Adrenal gland (tissue), 5 donors: ENCODE measurements at regions not wholly inside any gene's neighbourhood (a gene's known extent, or its start where the extent isn't known, plus 50 kb on each side); places are given as distances from the start of the nearest gene placed in this dataset.

Source experiments
- POLR2A ChIP-seq, 2 donors: fragments of 450-650 bp; IDR thresholded peaks; one replicate each; pipeline ENCODE4 v1.6.1; 2017; ENCODE audit warnings: antibody characterized with exemption in 2 of 2, mild to moderate bottlenecking in 2 of 2, moderate library complexity in 1 of 2
- TF ChIP-seq, protein P1 (sequence below), 6 experiments: fragments of 450-650 bp in 4 of 6; fragments of 200-600 bp in 2 of 6; sonication (generic) in 1 of 6; IDR thresholded peaks; 1 replicate in 5 of 6; 2 replicates in 1 of 6; pipeline versions ENCODE4 v1.5.1 to v1.8.0; 2016 to 2021; ENCODE audit warnings: antibody characterized with exemption in 6 of 6, mild to moderate bottlenecking in 2 of 6, moderate library complexity in 1 of 6
- donor health status: DM: no; HTN: no; CAD: no.

DNA sequence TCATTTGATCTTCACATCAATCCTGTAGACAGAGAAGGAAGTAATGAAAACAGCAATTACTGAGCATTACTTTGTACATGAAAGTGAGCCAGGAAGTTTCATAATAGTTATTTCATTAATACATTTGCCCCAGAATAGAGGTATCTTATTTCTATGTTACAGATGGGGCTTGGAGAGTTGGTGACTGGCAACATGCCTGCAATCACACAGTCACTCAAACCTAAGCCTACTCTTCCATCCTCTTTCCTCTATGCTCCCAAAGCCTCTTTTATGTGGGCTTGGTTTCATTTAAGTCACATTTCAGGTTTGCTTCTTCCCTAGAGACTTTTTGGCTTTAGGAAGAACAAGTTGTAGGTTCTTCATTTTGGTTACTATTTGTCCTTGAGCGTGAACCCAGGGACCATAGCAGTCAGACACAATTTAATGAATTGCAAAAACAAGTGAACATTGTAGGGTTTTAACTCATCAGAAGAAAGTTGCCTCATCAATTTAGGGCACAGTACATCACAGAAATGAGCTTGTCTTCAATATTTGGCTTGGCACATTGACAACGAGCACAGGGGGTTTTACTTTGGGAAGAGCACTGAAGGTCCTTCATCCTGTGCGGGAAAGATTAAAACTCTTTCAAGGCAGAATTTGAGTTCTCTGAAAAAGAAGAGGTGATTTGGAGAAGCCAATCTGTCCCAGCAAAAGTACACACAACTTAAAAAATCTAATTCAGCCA lies 381.1 kb downstream of the TMEM38B start:
- TF ChIP-seq POLR2A (IDR thresholded peaks at IDR 0.05) = no peak
- TF ChIP-seq, protein P1, sequence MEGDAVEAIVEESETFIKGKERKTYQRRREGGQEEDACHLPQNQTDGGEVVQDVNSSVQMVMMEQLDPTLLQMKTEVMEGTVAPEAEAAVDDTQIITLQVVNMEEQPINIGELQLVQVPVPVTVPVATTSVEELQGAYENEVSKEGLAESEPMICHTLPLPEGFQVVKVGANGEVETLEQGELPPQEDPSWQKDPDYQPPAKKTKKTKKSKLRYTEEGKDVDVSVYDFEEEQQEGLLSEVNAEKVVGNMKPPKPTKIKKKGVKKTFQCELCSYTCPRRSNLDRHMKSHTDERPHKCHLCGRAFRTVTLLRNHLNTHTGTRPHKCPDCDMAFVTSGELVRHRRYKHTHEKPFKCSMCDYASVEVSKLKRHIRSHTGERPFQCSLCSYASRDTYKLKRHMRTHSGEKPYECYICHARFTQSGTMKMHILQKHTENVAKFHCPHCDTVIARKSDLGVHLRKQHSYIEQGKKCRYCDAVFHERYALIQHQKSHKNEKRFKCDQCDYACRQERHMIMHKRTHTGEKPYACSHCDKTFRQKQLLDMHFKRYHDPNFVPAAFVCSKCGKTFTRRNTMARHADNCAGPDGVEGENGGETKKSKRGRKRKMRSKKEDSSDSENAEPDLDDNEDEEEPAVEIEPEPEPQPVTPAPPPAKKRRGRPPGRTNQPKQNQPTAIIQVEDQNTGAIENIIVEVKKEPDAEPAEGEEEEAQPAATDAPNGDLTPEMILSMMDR (IDR thresholded peaks at IDR 0.05) = no peak
